ENCODE measurements at regions not wholly inside any gene's neighbourhood (a gene's known extent, or its start where the extent isn't known, plus 50 kb on each side); places are given as distances from the start of the nearest gene placed in this dataset.

DNA sequence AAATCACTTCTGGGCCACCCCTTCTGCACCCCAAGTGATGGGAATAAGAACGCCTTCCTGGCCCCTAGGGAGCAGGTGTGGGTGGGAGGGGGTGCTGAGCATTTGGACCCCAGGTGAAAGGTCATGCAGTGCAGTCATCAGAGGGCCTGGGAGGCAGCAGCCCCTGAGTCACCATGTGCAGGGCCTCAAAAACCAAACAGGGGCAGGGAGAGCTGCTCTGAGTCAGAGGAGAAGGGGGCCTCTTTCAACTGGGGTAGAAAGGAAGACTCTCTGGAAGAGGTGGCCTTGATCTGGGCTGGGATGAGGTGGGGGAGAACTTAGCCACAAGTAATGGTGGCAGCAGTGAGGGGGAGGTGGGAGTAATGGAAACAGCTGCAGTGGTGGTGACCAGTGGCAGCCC, 164.3 kb downstream of the BUB3 start:
- no peak overlapping the region for H3K27ac ChIP-seq
- POLR2A ChIA-PET (ENCODE audit: low non-redundant PET): no interaction called here
- DNase-seq (ENCODE audit: low spot score): no peak
- TF ChIP-seq, protein P1, sequence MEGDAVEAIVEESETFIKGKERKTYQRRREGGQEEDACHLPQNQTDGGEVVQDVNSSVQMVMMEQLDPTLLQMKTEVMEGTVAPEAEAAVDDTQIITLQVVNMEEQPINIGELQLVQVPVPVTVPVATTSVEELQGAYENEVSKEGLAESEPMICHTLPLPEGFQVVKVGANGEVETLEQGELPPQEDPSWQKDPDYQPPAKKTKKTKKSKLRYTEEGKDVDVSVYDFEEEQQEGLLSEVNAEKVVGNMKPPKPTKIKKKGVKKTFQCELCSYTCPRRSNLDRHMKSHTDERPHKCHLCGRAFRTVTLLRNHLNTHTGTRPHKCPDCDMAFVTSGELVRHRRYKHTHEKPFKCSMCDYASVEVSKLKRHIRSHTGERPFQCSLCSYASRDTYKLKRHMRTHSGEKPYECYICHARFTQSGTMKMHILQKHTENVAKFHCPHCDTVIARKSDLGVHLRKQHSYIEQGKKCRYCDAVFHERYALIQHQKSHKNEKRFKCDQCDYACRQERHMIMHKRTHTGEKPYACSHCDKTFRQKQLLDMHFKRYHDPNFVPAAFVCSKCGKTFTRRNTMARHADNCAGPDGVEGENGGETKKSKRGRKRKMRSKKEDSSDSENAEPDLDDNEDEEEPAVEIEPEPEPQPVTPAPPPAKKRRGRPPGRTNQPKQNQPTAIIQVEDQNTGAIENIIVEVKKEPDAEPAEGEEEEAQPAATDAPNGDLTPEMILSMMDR (conservative IDR thresholded peaks at IDR 0.05; ENCODE audit: low read depth): no peak
- CTCF ChIA-PET: no interaction called here

DNA sequence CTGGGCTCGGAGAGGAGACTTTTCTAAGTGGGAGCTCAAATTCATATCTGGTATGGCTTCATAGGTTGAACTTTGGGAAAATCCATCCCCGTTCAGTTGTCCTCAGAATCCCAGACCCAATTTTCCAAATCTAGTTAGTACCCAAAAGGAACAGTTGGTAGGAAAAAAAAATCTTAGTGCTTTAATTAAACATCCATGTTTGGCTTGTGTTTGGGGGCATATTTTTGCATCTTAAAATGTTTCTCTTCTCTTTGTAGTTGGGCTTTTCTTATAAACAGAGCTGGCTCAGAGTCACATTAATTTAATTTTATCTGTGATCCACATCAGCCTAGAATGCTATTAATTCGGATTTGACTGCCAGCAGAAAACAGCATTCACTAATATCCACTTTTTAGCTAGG, 165.9 kb downstream of the BUB3 start:
- ChIA-PET CTCF (interaction anchor here (0.6 kb wide), 1 partner anchor 379 kb away, joined by 3 read pairs; no protein-coding TSS in a partner anchor), POLR2A (ENCODE audit: low non-redundant PET) (no interaction called here)
- DNase-seq (ENCODE audit: low spot score): no peak
- H3K27ac ChIP-seq: no peak overlapping the region
- TF ChIP-seq, protein P1 (conservative IDR thresholded peaks at IDR 0.05; ENCODE audit: low read depth): no peak

DNA sequence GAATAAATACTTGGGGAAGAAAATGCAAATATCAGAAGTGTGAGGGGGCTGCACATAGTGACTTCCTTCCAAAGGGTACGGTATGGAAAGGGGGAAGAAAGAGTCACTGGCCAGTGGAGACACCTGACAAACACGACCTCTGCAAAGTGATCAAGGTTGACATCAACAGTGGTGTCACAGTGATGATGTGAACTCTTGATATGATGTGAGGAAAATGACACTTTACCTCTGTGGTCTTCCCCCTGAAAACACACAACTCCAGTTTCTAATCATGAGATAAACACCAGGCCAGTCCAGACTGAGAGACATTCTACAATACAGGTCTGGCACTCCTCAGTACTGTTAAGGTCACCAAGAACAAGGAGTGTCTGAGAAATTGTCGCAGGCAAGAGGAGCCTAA, 169.7 kb downstream of the BUB3 start:
- H3K27ac ChIP-seq: no peak overlapping the region
- no peak for DNase-seq (ENCODE audit: low spot score)
- ChIA-PET POLR2A (ENCODE audit: low non-redundant PET) (no interaction called here), CTCF (no interaction called here)
- TF ChIP-seq, protein P1 (conservative IDR thresholded peaks at IDR 0.05; ENCODE audit: low read depth): no peak

DNA sequence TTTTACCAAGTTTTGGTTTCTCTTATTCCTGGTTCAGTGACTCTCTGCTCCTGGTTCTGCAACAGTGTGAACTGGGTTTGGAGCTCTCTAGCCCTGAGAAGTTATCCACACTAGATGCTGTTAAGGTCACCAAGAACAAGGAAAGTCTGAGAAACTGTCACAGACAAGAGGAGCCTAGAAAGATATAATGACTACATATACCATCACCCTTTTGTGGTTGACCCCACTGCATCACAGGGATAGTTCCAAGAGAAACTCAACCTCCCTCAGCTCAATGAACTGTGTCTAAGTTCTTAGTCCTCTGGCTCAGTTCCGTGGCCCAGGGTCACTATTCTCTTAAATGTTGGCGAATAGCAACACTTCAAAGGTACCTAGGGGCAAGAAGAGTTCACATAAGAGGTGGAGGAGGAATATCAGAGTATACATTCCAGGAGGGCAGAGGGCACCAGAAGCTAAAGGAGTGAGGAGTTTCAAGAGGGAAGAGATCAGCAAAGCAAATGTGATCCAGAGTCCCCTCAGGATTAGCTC, 171.5 kb downstream of the BUB3 start:
- CTCF ChIA-PET: no interaction called here
- TF ChIP-seq, protein P1 (conservative IDR thresholded peaks at IDR 0.05; ENCODE audit: low read depth): no peak
- no peak for DNase-seq (ENCODE audit: low spot score)
- POLR2A ChIA-PET (ENCODE audit: low non-redundant PET): no interaction called here
- H3K27ac ChIP-seq: no peak overlapping the region

DNA sequence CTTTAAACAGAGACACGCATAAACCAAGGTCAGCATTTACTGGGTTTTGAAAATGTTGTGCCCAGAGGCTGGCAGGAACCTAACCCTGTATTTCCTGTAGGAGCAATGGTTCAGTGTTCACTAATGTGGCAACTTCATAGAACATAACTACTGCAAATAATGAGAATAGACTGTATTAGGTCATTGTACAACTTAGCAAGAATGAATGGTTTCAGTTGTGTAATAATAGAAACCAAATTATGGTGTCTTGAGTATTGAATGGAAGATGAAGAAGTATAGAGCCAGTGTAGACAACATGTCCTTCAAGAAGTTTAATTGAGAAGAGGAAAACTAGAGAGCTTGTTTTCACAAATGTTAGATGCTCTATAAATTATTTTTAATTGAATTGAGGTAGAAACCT, 172.5 kb downstream of the BUB3 start:
- POLR2A ChIA-PET (ENCODE audit: low non-redundant PET): no interaction called here
- CTCF ChIA-PET: no interaction called here
- H3K27ac ChIP-seq: no peak overlapping the region
- no peak for DNase-seq (ENCODE audit: low spot score)
- TF ChIP-seq, protein P1 (conservative IDR thresholded peaks at IDR 0.05; ENCODE audit: low read depth): no peak

DNA sequence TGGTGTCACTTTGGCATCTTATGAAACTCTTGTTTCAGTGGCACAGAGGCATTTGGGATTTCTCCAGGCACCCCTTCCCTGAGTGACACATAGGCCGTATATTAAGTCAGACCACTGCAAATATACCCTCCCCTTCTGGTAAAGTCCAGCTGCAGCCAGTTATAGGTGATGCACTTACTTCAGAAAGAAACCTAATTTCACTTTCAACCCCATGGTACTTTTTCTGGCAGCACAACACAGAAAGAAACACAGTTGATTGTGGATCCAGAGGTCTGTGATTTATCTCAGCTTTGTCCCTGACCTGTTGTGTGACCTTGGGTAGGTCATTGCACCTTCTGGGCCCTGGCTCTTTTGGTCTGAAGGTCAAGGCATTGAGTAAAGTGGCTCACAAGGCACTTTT, 173.2 kb downstream of the BUB3 start:
- DNase-seq (ENCODE audit: low spot score): no peak
- ChIA-PET CTCF (interaction anchor here (0.7 kb wide), 1 partner anchor 1289 kb away, joined by 3 read pairs; no protein-coding TSS in a partner anchor), POLR2A (ENCODE audit: low non-redundant PET) (no interaction called here)
- TF ChIP-seq, protein P1 (conservative IDR thresholded peaks at IDR 0.05; ENCODE audit: low read depth): no peak
- H3K27ac ChIP-seq: no peak overlapping the region
